Middle frontal gyrus (tissue), 1 donor: ENCODE measurements at regions not wholly inside any gene's neighbourhood (a gene's known extent, or its start where the extent isn't known, plus 50 kb on each side); places are given as distances from the start of the nearest gene placed in this dataset.
"Not testable (repeated sequence)": the region's sequence is repeated elsewhere in the genome, so short reads cannot be mapped to it uniquely, and the experiment has no call there.

Experiments used
- DNase-seq: peaks from one replicate; pipeline ENCODE4 v3.0.0-alpha.2; 2015; ENCODE audit warnings: low spot score; ENCODE audit errors: extremely low spot score

DNA sequence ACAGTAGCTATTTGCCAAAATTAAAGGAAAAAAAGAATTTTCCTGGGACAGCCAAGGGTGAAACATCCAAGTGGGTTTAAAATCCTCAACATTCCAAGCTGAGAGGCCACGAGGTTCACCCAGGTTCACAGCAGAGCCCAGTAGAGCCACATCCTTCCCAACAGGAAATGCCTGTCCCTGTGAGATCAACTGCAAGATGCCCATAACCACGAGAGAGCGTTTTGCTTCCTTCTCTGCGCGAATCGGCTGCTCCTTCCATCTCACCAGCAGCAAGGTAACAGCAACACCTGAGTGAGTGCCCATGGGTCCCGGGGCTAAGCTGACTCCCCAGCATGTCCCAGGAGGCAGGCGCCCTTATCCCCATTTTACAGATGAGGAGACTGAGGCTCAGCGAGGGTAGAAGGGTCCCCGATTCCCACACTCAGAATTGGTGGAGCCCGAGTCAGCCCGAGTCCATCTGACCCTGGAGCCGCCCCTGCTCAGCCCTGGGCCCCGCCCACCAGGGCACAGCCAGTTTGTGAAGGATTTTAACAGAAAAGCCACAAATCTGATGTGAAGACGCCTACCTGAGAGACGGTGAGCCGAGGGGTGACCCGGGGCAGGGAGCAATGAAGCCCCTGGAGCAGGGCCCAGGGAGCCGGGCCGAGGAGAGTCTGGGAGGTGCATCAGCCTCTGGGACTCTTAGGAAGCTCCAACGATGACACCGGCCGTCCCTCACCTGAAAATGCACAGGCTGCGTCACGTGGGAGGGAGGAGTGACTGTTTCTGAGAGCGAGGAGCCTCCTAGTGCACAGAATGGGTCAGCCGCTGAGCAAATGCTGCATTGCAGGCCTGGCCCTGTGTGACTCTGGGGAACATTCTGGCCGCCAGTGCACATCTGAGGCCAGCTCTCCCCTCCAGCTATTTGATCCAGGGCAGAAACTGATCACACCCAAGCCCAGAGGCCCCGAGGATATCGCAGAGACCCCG is 236.9 kb upstream of the SFSWAP start:
- DNase-seq, result no peak

DNA sequence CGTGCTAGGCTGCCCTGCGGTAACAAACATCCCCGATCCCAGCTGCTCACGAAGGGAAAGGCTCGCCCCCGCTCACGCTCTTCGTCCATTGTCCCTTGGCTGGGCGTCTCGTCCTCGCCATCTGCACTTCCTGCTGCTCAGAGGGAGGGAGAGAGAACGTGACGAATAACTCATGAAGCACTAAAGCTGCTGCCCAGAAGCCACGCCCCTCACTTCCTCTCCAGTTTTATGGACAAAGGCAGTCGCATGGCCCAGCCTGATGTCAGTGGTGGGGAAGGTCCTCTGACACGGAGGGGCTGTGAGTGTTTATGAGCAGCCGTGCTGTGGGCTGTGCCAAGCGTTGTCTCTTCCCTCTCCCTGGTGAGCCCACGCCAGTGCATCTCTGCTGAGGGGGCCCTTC is 235.9 kb upstream of the SFSWAP start:
- DNase-seq, result not testable (repeated sequence)

DNA sequence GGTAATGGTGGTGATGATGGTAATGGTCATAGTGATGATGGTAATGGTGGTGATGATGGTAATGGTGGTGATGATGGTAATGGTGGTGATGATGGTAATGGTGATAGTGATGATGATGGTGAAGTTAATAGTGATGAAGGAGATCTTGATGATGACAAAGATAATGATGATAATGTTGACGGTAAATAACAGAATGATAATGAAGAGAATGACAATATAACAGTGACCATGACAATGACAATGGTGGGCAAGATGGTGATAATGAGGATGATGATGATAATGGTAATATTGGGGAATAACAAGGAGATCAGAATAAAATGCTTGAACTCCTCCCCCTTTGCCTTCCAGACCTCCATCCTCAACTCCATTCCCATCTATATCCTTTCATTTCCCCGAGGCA is 233.3 kb upstream of the SFSWAP start:
- DNase-seq, result no peak

DNA sequence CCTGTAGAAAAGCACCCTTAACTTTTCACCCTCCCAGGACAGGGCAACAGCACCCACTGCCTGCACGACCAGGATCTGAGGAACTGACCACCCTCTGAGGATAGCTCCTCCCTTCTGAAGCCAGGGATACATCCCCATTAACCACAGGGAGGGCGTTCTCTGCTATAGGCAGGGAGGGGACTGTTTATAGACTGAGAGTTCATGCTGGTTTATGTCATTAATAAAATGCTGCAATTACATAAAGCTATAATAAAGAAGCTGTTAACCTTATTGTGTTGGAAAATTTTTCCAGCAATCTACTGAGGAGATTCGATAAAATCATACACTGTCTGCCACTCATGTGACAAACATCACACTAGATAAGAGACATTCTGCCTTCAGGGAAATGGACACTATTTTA is 232.4 kb upstream of the SFSWAP start:
- no peak for DNase-seq

DNA sequence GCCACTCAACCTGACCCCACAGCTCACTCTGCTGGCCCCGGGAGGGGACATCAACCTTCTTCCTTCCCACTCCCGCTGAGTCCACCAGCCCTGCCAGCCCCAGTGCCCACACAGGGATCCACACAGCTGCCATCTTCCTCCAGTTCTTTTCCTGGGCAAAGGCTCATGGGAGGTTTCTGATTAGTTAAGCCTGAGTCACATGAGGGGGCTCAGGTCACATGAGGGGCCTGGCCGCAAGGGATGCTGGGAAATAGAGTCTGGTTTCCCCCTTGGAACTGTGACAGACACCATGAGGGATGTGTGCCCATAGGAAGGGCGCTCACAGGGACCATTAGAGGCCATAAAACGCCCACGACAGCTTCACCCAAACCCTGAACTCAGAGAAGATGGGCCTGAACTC is 228.7 kb upstream of the SFSWAP start:
- DNase-seq, result no peak

DNA sequence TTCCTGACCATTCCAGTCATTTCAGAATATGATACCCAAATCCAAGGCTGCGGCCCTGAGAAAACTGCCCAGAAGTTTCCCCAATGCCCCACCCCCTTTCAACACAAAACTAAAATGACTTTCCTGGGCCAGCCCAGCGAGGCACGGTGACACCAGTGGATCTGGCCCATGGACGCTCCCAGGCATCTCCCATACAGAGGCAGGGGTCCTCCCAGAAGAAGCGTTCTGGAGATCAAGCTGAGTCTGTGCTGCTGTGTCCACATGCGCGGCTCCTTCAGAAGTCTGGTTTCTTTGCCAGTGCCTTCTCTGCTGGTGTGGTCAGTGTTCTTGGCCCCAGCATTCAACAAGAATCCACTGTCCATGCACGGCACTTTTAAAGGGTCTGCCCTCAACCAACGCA is 228.2 kb upstream of the SFSWAP start:
- DNase-seq, result no peak

DNA sequence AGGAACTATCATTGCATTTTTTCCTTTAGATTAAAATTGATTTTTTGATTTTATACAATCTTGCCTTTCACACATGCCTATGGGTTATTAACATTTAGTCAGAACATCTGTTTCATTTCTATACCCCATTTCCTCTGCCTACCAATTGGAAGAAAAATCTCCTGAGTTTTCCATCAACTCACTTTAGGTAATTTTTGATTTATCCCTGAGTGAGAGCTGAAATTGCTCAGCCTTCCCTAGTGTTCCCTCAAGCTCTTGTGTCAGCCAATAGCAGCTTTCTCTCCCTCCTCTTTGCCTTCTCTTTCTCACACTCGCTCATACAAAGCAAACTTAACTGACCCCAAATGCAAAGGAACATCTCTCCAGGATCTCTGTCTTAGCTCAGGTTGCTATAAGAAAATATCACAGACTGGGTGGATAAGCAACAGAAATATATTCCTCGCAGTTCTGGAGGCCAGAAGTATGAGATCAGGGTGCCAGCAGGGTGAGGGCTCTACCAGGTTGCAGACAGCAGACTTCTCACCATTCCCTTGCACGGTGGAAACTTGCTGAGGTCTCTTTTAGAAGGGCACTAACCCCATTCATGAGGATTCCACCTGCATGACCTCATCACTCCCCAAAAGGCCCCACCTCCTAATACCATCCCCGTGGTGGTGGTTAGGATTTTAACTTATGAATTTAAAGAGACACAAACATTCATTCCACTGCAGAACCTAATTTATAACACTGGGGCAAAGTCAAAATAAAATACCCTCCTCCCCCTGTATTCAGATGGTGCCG is 224.2 kb upstream of the SFSWAP start:
- DNase-seq, result no peak

DNA sequence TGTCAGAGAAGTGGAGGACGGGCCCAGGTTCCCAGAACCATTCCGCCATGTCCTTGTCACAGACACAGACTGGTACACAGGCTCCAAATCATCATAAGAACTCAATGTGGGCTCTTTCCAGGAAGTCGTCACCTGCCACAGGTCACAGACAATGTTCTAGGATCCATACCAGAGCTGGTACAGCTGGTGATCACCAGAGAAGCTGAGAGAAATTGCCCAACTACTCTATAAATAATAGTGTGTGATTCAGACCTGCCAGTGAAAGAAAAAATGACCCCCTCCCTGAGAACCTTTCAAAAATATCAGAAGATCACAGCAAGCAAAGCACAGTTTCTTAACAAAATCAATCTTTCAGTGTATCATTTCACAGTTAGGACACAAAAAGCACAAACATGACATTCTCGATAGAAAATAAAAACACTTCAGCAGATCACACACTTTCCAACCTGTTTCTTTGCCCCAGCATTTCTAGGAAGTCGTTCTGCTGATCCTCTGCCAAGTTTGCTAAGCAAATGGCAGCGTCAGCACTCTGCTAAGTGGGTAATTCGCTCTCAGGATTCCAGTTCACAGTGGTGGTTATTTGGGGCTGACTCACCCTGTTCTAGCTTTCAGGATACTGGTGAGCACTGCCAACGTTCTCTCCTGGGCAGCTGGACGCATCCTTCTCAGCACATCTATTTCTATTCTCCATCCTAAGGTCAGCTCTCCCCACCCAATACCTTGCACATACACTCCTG is 223.3 kb upstream of the SFSWAP start:
- DNase-seq, result peak; percentile 36

DNA sequence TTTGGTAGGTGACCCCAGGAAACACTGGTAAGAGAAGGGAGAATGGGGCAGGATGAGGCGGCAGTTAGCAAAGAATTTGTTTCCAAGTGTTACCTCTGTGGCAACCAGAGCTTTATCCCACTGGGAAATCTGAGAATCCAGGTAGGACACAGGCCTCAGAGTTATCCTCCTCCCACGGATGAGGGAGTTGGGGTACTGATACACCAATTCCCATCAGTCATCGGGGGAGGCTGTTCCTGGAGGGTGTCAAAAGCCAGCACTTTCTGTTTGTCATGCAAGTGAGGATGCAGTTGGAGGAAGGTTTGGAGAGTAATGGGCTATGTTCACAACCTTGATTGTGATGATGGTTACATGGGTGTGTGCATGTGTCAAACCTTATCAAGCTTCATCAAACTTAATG is 221.2 kb upstream of the SFSWAP start:
- no peak for DNase-seq

DNA sequence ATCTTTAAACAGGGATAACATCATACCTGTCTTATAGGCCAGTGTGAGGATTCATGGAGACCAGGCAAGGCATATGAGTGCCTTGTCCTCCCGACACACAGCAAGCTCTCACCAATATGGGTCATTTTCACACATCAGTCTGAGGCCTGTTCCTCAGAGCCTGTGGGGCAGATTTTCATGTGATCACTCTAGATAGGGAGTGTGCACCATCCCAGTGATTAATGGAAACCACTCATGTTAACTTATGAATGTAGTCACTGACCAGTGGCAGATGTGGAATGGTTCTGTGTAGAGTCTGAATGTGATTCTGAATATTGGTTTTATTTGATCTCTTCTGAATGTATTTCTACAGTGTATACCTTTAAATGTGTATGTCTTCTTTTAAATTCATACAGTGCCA is 219.7 kb upstream of the SFSWAP start:
- no peak for DNase-seq

DNA sequence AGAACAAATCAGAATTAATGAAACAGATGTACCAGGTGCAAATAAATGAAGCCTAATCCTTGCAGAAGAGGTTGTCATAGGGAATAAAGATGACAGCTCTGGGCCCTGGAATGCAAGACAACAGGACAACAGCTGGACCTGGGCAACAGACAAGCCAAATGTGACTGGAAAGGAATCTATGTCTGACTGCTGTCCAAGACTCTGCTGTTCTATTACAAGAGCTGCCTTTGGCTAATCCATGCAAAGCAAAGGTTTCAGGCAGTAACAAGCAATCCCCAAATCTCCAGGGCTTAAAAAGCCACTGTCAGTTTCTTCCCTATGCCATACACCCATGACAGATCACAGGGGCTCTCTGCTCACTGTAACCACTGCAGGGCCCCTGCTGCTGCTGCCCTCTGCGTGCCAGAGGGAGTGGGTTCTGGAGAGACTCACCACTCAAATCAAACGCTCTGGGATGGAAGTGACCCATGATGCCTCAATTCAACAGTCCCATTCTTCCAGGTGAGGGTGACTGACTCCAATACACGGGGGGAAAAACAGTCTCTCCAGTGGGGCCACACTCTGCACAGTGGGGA is 218.9 kb upstream of the SFSWAP start:
- no peak for DNase-seq

DNA sequence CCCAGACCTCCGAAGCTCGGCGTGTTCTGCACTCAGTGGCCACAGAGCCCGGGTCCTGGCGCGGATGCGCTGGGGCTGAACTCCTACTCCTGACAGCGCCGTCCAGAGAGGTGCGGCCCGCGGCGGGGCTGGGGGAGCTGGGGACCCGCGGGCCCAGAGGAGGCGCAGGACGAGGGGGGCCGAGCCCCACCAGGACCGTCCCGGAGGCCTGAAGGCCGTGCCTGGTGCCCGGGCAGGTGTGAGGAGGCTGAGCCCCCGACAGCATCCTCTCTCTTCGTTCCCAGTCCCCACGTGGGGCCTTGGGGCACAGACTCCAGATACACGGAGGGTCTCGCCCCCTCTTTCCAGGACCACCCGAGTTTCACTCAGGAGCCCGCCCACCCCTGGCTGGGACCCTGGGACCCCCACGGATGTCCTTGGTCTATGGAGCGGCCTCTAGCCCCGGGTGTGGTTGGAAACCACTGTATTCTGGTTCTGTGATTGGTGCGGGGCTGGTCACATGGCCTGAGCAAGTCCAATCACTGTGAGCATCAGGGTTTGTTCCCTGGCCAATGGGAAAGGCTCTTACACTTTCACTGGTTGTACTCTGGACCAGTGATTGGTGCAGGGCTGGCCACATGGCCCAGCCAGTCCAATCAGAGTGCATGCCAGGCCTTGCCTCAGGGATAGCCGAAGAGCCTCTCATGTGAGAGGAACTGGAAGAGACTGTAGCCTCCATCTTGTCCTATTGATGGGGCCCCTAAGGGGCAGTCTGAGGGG is 217.6 kb upstream of the SFSWAP start:
- no peak for DNase-seq

DNA sequence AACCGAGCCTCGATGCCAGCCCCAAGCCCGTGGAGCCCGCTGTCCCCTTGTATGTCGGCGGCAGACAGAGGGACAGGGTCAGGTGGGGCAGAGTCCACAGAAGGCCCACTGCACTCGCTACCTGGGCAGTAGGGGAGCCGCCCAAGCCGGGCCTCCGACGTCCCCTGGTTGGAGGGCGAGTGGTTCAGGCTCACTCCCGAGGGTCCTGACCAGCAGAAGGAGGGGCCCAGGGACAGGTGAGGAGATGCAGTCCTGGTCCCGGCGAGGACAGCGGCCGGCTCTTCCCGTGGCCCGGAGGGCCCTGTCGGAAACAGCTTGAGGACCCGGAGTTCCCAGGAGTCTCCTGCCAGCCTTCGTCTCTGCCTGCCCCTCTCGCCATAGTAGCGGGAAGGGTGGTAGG is 216.7 kb upstream of the SFSWAP start:
- DNase-seq, result no peak

DNA sequence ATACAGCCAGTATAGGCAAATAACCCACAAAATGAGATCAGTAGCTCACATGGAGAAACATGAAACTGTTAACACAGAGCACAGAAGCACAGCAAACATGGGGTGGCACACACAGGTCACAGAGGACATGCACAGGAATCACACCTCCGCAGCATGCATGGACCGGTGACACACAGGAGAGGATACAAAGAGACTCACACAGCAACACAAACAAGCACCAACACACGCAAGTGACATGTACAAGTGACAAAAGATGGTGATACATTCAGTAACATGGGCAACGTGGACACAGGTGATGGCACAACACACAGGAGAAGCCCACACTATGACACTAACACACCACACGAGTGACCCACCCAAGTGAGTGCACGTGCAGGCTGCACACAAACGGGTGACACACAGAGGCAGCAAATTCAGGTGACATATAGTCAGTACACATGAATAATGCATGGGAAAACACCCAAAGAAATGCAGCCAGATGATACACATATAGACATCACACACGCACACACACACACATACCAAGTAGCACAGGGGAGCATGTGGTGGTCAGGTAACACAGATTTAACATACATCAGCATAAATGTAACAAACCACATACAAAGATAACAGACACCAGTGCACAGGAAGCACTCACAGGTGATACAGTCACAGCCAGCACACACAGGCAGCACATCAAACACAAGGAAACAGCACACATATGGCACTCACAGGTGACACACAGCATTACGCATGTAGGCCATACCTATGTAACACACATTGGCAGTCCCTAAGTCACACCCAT is 216.0 kb upstream of the SFSWAP start:
- DNase-seq, result no peak

DNA sequence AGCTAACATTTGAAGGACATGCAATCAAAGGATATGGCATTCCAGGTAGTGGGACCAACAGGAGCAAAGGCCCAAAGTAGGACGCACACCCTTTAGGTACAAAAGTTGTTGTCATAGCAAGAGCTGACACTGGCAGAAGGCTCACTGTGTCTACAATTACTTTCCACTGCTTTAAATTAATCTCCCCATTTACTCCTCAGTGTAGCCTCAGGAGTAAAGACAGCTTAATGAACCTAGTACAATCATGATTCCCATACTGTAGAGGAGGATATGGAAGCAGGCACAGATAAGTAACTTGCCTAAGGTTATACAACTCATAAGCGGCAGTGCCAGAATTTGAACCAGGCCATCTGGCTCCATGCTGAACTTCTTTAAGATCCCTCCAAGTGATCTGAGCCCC is 212.9 kb upstream of the SFSWAP start:
- DNase-seq, result no peak

DNA sequence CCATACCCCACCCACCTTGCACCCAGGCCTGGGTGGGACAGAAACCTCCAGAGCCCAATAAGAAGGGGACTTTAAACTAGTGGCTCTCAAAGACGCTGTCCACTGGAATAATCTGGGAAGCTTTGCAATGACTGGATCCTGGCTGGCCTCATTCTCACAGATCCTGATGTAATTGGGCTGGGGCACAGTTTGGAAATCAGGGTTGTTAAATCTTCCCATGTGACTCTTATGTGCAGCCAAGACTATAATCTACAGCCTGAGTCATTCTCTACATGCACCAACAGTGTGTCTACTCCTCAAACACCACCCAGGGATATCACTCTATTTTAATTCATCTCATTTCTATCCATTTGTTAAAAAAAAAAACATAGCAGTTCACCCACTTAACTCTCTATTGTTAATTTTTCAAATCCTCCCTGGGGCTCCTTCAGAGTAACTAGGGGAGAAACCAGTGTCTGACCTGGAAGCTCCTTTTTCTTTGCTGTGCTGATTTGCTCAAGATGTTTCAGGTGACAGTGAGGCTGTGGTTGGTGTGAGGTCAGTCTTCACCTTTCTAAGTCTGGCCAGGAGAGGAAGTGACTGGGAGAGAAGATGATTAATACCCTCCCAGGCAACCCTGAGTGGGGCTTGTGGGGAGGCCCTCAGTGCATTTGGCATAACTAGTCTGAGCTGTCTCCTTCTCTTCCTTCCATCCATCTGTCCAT is 211.6 kb upstream of the SFSWAP start:
- DNase-seq, result peak; percentile 57

DNA sequence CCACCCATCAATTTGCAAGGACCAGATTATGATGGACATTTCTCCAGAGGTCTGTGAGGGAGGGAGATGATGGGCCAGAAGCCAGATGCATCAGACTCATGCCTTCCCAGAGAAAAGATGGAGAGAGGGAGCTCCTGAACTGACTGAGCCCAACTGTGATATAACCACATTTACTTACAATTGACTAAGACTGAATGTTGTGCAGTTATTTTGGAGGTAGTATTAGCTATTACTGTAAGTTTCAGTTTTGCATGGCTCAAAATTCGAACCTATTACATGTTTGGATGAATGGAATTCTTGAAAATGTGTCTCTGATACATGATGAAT is 211.1 kb upstream of the SFSWAP start:
- DNase-seq, result no peak

DNA sequence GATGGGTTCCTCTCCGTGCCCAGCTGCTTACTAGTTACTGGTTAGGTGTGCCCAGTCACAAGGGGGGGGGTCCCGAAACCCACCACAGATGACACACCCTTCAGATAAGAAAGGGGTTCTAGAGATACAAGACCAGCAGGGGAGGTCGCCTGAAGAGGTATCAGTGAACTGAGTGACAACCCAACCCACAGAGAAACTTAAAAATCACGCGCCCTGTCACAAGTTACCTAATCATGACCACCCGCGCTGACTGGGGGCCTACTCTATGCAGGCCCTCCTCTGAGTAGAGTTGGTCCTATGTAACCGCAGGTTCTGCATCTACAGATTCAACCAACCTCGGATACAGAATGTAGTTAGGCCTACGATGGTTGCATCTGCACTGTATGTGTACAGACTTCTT is 210.3 kb upstream of the SFSWAP start:
- DNase-seq, result no peak

DNA sequence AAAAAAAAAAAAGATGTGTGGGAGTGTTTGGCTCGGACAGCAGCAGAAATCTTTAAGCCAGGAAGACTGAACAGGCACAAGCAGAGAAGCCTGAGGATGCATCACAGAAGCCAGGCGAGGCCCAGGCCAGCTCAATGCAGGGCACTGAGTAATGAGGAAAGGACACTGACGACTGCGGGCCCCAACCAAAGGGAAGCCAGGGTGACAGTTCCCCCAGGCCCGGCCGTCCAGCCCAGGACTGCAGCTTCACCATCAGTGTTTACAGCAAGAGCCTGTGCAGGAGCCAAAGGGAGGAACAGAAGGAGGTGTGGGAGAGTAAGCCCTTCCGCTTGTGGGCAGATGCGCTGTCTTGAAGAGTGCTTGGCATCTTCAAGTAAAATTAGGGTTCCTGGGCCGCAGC is 205.3 kb upstream of the SFSWAP start:
- no peak for DNase-seq

DNA sequence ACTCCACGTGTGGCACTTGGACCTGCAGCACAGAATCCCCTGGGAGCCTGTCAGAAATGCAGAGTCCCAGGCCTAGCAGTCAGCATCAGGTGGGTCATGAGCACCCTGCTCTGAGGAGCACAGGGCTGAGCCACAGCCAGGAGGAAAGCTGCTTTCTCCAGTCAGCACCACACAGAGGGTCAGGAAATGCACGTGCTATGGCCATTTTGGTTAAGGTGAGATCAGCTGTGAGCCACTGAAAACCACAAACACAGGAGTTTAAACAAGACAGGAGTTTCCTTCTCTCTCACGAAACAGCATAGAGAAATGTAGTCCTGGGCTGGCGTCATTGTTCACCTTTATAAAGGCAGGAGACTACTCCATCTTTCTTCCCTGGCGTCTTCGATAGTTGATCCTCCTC is 204.5 kb upstream of the SFSWAP start:
- no peak for DNase-seq
